ENCODE measurements at regions not wholly inside any gene's neighbourhood (a gene's known extent, or its start where the extent isn't known, plus 50 kb on each side); places are given as distances from the start of the nearest gene placed in this dataset.

DNA sequence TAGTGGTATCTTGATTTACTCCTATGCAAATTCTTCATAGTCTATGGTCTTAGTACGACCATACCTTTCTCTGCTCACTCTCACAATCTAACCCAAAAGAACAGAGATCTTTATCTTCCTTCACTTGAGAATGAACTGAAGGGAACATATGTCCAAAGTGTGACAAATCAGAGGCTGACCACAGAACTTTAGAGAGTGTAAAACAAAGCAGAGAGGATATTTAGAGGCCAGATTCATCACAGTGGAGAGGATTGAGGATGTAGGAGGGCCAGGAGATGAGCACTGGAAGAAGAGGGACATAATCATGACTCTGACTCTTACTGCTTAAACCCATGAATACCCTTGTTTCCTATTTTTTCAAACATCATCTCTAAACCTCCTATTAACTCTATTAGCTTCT lies 935.3 kb upstream of the PHF14 start:
- no peak for DNase-seq

DNA sequence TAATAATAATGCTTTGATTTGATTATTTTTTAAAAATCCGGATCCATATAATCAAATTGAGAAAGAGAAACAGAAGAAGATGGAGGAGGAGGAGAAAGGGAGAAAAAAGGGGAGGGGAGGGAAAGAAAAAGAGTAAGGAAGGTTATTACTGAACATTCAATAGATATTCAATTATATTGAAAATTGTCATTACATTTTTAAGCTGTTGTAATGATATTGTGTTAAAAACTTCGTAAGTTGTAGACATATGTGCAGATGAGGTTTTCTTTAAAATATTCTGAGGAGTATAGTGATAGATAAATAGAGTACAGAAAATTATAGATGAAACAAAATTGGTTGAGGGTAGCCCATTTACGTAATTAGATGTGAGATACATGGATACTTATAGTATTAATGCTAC lies 933.0 kb upstream of the PHF14 start:
- no peak for DNase-seq

DNA sequence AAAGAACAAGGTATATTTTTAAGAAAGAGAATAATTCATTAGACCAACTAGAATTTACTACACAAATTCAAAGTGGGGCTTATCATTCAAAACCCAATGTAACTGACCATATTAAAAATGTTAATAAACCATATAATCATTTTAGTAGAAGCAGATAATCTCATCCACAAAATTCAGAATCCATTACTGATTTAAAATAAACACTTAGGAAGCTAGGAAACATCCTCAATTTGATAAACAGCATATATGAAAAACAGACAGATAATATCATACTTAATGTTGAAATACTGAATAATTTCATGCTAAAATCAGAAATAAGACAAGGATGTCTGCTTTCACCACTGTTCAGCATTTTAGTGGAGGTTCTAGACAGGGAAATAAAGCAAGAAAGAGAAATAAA lies 902.8 kb upstream of the PHF14 start:
- no peak for DNase-seq

DNA sequence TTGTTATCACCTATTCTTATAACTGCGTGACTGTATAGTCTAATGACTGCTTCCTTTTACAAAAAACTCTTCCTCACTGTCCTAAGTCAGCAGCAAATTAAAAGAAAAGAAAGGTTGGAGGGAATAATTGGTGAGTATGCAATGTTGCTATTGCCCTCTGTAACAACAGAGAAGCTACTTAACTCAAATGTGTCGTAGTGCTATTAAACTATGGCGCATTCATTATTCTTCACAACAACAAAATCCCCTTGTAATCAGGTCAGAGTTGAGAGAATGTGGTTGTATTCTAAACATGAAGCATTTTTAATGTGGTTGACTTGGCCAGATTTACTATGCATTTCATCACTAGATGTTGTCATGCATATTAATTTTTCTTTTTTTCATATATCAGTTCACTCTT lies 897.8 kb upstream of the PHF14 start:
- no peak for DNase-seq

DNA sequence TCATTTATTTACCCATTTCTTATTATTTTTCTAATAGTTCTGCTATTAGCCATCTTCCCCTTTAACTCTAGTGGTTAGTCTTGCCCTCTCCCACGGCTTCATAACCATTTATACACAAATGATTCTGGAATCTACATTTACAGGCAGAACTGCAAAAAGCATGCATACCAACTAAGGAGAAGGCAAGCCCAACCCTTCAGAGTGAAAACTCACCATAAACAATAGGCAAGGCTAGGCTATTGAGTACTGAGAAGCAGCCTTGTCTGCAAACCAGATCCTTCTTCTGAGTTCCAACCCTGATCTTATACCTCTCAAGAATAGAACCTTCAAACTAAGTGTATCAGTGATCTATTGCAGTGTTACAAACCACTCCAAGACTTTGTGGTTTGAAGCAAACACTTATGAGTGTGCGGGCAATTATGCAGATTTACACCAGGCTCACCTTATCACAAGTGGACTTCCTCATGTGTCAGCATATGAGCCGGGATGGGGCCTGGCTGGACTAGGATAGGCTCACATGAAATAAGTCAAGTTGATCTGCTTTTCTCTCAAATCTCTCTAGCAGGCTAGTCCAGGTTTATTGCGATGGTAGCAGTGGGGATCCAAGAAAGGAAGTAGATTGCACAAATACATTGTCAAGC lies 896.9 kb upstream of the PHF14 start:
- DNase-seq: no peak

DNA sequence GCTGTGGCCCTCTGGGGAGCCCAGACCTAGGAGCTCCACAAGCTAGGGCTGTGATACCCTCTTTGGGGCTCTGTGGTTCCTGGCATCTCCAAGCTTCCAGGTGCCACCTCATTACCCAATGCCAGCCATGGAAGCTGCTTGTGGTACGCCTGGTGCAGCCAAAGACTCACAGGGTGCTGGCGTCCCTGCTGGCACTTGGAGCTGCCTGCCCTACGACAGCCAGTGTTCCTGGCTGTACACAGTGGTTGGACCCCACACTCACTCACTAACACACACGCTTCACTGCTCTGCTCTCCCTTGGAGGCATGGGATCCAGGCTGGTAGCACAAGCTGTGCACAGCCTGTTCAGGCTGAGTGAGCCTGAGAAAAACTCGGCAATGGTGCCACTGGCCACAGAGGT lies 894.1 kb upstream of the PHF14 start:
- DNase-seq: no peak

DNA sequence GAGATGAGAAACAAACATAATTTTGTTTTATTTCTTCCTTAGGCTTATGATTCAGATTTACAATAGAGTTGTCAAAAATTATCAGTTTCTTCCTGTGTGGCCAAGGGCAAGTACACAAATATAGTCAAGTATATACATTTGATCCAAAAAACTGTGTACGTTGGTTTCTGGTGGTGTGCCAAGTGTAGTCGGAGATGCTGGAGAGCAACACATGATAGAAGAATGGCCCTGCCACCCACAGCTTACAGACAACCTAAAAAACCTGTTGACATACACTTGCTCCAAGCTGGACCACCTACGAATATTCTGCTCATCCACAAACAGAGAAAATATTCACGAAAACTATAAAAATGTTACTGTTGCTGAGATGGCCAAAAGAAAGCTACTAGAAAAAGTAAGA lies 890.8 kb upstream of the PHF14 start:
- DNase-seq: no peak

DNA sequence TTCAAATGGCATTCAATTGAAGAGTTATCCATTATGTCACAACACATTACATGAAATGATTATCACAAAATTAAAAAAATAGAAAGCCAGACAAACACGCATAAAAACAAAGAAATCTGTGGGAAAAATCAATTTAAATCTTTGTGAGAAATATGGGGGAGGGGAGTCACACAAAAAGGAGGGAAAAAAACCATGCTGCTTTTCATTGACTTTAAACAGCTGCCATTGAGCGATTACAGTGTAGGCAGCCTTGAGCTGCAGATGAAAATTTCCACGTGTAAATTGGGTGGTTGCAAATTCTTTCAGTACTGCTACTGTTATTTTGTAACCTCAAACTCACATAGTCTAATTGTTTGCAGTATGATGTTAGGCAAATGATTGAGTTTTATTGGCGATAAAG lies 889.9 kb upstream of the PHF14 start:
- DNase-seq: no peak

DNA sequence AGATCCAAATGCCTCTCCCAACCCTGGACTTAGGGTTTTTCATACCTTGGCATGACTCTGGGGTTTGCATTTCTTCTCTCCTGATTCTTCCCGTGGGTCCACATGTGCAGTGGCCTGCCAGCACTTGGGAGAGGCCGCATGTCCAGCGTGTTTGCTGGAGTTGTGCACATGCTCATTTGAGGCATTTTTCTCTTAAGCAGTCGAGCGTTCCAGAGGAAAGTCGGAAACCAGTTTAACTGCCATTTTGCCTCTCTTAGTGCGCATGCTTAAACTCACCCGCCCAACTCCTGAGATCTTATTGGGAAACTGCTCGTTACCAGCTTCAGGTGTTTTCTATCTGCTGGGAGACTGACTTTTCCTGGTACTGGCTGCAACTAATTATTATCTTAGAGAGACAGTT lies 888.4 kb upstream of the PHF14 start:
- no peak for DNase-seq

DNA sequence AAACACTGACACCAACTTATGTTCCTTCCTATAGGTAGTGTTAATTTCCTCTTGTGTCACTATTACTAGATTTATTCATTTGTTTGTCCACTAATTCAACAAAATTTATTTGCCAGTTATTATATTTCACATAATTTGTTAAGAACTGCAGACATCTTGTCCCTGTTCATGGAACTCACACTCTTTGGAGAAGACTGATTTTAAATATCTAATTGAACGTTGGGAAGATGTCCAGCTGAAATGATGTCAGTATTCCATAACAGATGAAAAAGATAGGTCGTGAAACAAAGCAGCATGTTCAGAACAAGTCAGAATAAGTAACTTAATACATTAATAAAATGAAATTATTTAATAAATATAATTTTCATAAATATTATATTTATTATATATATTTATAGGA lies 873.1 kb upstream of the PHF14 start:
- no peak for DNase-seq

DNA sequence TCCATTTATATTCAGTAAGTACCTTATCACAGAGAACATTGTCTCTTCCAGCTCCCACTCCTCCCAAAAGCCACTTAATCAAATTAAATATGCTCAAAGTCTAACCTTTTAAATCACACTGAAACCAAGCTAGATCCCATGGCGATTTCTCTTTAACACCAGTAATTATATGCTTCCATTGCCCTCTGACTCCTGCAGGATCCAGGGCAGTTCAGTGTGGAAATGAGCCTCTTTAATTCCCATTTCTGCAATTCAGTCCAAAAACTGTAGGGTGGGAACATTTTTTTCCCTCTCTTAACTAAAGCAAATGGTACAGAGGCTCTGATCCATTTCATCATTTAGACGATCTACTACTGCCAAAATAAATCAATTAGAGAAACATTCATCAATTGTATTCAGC lies 872.3 kb upstream of the PHF14 start:
- no peak for DNase-seq

DNA sequence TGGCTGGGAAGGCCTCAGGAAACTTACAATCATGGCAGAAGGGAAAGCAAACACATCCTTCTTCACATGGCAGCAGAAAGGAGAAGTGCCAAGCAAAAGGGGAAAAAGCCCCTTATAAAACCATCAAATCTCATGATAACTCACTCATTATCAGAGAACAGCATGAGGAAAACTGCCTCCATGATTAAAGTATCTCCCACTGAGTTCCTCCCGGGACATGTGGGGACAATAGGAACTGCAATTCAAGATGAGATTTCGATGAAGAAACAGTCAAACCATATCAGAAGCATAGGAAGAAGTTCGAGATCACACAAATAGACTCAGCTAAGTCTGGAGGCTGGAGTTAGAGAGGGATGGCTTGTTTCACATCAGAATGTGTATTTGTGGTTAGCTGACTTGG lies 869.4 kb upstream of the PHF14 start:
- no peak for DNase-seq

DNA sequence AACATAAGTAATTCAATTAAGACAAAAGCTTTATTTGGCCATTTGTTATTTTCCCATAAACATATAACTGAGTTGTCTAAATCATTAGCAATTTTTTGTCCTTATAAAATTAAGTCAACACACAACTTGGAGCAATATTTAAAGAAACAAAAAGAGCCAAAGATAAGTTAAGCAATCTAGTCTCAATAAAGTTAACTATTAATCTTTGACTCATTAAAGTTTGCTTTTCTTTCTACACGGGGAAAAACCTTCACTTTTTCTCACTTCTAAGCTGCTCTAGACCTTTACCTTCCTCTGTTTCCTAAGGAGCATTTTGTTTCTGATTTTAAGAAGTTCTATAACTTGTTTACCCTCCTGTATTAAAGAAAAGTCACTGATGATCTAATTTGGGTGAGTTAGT lies 867.1 kb upstream of the PHF14 start:
- DNase-seq: no peak

DNA sequence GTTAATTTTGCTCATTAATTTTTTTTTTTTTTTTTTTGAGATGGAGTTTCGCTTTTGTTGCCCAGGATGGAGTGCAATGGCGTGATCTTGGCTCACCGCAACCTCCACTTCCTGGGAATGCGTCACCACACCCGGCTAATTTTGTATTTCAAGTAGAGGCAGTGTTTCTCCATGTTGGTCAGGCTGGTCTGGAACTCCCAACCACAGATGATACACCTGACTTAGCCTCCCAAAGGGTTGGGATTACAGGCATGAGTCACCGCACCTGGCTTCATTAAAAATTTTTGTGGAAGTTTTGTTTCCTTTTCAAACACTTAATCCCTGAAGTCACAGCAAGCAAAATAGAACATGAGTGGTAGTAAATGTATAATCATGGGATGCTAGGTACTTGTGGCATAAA lies 857.2 kb upstream of the PHF14 start:
- DNase-seq: no peak

DNA sequence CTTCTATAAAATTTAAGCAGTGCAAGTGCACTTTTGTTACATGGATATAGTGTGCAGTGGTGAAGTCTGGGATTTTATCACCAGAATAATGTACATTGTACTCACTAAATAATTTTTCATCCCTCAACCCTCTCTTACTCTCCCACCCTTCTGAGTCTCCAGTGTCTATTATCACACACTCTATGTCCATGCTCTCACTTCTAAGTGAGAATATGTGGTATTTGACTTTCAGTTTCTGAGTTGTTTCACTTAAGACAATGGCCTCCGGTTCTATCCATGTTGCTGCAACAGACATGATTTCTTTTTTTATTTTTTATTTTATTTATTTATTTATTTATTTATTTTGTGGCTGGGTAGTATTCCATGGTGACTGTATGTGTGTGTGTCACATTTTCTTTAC lies 855.9 kb upstream of the PHF14 start:
- no peak for DNase-seq

DNA sequence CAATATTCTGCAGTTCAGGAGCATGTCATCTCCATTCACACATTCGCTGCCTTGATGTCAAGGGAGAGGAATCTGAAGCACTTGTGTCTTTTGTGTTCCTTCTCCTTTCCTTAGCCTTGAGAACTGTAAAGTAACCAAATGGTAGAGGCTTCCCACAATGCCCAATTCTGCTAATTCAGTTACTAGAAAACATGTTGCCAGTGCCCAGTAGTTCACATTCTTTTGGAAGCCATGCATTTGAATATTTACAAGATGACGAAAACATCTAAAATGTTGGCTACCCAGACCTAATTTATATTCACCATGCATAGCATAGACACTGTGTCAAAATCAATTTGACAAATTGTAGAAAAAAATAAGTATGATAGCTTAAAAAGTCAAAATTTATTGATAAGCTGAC lies 852.7 kb upstream of the PHF14 start:
- DNase-seq: no peak

DNA sequence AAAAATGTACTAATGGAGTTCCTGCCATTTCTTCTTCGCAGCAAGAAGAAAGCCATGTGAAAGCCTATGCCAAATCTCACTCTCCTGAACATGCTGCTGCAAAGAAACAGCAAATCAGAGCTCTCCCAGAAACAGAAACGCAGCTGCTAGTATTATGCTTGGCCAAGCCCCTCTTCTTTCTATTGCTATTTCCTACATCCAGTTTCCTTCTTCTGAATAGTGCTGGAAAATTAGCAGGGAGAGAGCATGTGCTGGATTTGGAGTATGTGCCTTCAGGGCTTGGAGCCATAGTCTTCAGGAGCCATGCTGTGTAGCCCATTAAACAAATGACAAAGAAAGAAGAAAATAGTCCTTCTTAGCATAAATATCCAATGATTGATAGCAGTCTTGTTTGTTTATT lies 852.0 kb upstream of the PHF14 start:
- no peak for DNase-seq

DNA sequence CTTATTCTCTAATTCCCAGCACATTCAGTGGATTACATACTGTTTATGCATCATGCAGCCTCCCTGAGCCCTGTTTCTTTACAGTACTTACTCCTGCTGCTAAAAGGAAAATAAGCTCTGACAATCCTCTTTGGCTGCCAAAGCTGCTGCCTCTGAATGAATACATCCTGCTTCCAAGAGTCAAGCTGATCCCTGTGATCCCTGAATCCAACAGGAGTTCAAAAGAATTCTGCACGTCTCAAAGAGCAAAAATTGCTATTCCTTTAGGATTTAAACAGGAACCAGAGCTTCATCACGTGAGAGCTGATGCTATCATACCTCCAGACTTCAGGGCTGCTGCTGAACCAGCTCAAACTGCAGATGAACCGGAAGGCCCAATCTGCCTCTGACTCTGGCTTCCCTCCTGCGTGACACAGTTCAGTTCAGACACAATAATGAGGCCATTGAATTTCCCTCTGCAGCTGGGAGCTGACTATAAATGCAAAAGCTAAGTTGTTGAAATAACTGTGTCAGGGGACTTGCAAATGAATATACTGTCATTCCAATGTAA lies 851.0 kb upstream of the PHF14 start:
- DNase-seq: no peak

DNA sequence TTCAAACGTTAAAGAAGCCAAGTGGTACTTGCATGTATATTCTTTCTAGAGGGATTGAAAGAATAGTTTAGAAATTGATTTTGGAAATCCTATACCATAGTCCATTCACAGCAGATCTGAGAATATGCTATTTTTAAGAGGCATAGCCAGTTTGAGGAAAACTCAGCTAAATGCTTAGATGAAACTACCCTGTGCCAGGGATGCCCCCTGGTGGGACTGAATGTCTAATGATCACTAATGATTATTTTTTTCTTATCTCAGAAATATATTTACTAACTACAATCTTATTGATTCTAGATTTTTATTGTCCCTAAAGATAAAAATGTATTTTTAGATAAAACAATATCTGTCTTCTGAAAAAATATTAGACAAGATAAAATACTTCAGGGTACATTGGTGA lies 844.9 kb upstream of the PHF14 start:
- no peak for DNase-seq

DNA sequence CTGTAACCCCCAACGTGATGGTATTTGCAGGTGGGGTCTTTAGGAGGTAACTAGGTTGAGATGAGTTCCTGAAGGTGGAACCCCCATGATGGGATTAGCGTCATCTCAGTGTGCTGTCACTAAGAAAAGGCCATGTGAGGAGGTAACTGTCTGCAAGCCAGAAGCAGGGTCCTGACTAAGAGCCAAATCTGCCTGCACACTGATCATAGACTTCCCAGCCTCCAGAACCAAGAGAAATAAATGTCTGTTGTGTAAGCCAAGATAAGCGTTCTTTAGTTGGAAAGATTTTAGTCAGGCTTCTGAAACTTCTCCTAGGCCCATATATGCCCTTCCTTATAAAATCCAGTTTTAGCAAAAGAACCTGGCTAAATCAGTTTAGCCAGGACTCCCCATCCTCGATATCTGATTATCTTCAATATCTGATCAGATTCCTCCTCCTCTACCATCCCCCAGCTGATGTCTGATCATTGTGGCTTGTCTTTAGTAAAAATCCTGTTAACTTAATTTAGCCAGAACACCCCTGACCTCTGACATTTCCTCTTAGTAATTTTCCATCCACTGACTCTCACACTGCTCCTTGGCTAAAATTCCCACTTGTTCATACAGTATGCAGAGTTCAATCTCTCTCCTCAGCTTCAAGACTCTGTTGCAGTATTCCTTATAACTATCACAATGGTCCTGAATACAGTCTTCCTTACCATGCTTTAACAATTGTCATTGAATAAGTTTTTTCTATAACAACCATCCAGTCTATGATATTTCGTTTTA lies 835.4 kb upstream of the PHF14 start:
- DNase-seq: no peak

DNA sequence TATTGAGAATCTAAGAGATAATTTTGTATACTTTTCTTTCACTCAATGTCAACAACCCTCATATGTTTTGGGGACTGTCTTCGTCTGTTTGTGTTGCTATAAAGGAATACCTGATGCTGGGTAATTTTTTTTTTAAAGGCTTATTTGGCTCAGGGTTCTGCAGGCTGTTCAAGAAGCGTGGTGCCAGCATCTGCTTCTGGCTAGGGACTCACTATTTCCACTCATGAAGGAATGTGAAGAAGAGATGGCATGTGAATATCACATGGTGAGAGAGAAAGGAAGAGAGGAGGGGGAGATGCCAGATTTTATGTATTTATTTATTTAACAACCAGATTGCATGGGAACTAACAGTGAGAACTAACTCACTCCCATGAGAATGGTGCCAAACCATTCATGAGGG lies 827.4 kb upstream of the PHF14 start:
- DNase-seq: no peak

DNA sequence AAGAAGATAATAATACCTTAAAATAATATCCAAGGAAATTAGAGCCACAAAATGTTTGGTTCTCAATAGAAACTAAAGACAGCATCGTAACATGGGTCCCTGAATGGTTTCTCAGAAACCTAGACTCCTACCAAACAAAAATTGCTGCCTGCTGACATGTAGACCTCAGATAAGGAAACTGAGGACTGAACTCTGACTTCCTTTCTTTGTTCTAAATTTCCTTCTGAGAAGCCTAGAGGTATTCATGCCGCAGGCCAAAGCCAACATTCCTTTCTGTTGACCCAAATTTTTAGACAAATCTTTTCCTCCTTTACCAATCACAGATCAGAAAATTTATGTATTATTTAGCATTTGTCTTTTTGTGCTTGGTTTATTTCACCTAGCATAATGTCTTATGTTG lies 816.7 kb upstream of the PHF14 start:
- DNase-seq: no peak

DNA sequence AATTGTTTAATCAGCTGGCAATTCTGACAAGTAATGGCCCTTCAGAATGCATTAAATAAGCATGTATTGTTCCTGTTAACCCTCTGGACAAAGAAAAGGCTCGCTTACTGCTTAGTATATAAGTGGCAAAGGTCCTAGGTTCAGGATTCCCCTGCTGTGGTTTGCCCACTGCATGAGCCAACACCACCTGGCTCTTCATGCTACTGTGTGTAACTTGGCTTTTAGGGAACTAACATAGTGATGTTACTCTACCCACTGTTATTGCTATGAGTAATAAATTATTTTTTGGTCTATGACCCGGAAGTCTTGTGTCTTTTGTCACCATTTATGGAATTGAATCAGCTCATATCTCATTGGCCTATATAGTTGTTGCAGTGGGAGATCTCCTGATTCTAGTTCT lies 791.7 kb upstream of the PHF14 start:
- peak; percentile 33 for DNase-seq

DNA sequence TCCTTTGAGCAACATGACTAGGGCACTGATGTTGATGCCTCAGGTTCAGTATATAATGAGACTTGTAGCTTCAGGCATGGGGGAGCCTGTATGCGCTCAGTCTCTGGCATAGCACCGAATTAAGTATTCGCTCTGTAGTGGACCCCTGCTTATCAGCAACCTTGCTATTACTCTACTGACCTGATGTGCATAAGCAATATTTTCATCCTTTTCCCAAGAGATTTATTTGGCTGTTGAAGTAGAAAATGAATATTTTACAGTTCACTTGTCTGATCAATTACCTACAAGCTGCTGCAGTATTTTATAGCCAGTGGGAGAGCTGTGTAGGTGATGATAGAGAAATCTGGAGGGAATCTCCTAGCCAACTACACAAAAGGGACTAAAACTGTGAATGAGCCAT lies 781.6 kb upstream of the PHF14 start:
- DNase-seq: no peak

DNA sequence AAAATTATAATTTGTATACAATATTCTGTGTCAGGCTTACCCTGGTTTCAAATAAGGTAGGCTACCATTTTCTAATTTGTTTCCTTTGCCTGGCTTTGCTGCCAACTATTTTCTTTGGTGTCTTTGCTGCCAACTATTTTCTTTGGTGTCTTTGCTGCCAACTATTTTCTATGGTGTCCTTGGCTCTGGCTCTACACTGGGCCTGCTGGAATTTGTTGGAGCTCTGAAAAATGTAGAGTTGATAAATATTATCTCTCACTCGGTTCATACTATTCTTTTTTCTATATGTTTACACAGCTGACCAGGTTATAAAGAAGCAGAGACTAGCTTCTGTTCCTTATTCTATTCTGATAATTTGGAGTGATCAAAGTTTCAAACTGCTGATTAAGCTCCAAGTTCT lies 768.0 kb upstream of the PHF14 start:
- no peak for DNase-seq
